GM21786 (cell line): ENCODE measurements at regions not wholly inside any gene's neighbourhood (a gene's known extent, or its start where the extent isn't known, plus 50 kb on each side); places are given as distances from the start of the nearest gene placed in this dataset.

Experiments
- ATAC-seq: cut with Tn5 transposase; IDR thresholded peaks from one replicate; pipeline ENCODE4 v1.9.1; 2021; ENCODE audit not compliant: unreplicated experiment

- ATAC-seq: no peak
Measured at GRCh38 chr2:78910376-78910775, 115.1 kb upstream of the REG3G start.

GRCh38 chr2:78913257-78913656 is 112.2 kb upstream of the REG3G start:
- no peak for ATAC-seq

- no peak for ATAC-seq
Measured at GRCh38 chr2:78925258-78925657, 100.2 kb upstream of the REG3G start.

- ATAC-seq: peak; percentile 54
Measured at GRCh38 chr2:78928502-78928901, 97.0 kb upstream of the REG3G start.

- ATAC-seq: no peak
Measured at GRCh38 chr2:78940998-78941397, 84.5 kb upstream of the REG3G start.

GRCh38 chr2:78941751-78942150 is 83.8 kb upstream of the REG3G start:
- no peak for ATAC-seq

- no peak for ATAC-seq
Measured at GRCh38 chr2:78963881-78964280, 61.6 kb upstream of the REG3G start.

- no peak for ATAC-seq
Measured at GRCh38 chr2:78967294-78967693, 58.2 kb upstream of the REG3G start.

DNA sequence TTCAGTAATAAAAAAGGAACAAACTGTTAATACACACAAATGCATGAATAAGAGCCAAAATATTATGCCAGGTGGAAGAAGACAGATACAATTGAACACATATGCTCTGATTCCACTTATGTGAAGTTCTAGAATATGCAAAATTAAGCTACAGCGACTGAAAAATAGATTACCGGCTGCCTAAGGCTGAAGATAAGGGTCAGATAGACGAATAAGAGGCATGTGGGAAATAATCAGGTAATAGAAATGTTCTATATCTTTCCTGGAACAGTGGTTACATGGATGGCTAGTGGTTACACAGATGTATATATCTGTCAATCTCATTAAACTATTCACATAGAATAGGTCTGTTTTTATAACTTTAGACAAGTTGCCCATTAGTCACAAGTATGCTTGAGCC is 51.9 kb upstream of the REG3G start:
- ATAC-seq: no peak
